ENCODE measurements at regions not wholly inside any gene's neighbourhood (a gene's known extent, or its start where the extent isn't known, plus 50 kb on each side); places are given as distances from the start of the nearest gene placed in this dataset.
"Not testable (repeated sequence)": the region's sequence is repeated elsewhere in the genome, so short reads cannot be mapped to it uniquely, and the experiment has no call there.

- H3K4me3 ChIP-seq, result no peak overlapping the region
- TF ChIP-seq CTCF (IDR thresholded peaks at IDR 0.05), result no peak
- TF ChIP-seq POLR2A (IDR thresholded peaks at IDR 0.05), result no peak
Observed at GRCh38 chr3:110015231-110015963, 678.1 kb upstream of the DPPA4 start.

GRCh38 chr3:110016235-110016815 lies 679.0 kb upstream of the DPPA4 start:
- Histone ChIP-seq H3K4me1 (no peaks in the 10 kb centered on the region), H3K4me3 (no peak overlapping the region), H3K9me3 (no peaks in the 10 kb centered on the region), H3K27me3 (no peaks in the 10 kb centered on the region), H3K36me3 (no peaks in the 10 kb centered on the region), H3K27ac (no peak overlapping the region)
- TF ChIP-seq POLR2A (IDR thresholded peaks at IDR 0.05) (no peak), CTCF (IDR thresholded peaks at IDR 0.05) (no peak)
- intact Hi-C loops (cut with DNase I; ENCODE audit: low total_unique reads), result no loop called here
- no peak for DNase-seq

More at GRCh38 chr3:110015231-110015963, 678.1 kb upstream of the DPPA4 start:
- DNase-seq, result no peak
- H3K27ac ChIP-seq, result no peak overlapping the region
- no peaks in the 10 kb centered on the region for H3K27me3 ChIP-seq
- H3K36me3 ChIP-seq, result no peaks in the 10 kb centered on the region
- no peaks in the 10 kb centered on the region for H3K9me3 ChIP-seq
- H3K4me1 ChIP-seq, result no peaks in the 10 kb centered on the region
- intact Hi-C loops (cut with DNase I; ENCODE audit: low total_unique reads), result no loop called here

DNA sequence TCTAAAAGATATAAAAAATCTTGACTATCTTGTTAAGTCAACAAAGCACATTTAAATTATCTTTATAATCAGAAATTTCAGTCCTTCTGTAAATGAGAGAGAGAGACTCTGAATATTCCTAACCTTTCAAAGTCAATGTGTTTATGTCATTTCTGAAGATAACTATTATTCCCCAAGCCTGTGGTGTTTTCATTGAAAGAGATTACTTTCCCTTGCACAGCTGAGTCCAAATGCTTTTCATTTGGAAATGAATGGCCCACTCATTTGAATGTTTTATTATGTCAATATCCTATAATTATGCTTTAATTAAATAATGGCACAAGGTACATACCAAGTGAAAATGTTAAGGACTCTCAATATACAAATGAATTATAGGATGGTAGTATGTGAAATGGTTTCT lies 680.0 kb upstream of the DPPA4 start:
- intact Hi-C loops (cut with DNase I; ENCODE audit: low total_unique reads), result no loop called here
- no peak overlapping the region for H3K4me3 ChIP-seq
- H3K27me3 ChIP-seq, result no peaks in the 10 kb centered on the region
- H3K4me1 ChIP-seq, result no peaks in the 10 kb centered on the region
- no peak overlapping the region for H3K27ac ChIP-seq
- H3K36me3 ChIP-seq, result no peaks in the 10 kb centered on the region
- TF ChIP-seq CTCF (IDR thresholded peaks at IDR 0.05), result no peak
- TF ChIP-seq POLR2A (IDR thresholded peaks at IDR 0.05), result no peak
- H3K9me3 ChIP-seq, result no peaks in the 10 kb centered on the region
- DNase-seq, result no peak

DNA sequence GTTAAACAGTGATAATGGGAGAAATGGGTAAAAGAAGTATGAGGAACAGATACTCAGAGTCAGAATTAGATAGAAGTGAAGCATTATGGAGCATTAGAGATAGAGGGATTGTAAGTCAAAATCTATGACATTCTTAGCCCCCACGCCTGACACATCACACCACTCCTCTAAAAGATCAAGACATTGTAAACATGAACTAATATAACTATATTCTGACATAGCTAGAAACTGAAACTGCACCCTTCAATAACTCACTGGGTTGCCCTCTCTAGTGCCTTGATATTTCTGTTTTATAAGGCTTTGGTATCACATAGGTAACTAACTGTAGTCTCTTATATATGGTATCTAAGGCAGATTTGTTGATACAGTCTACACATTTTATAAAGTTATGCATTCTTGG lies 684.3 kb upstream of the DPPA4 start:
- Histone ChIP-seq H3K9me3 (no peaks in the 10 kb centered on the region), H3K4me3 (no peak overlapping the region), H3K27me3 (no peaks in the 10 kb centered on the region), H3K4me1 (no peaks in the 10 kb centered on the region), H3K36me3 (no peaks in the 10 kb centered on the region), H3K27ac (no peak overlapping the region)
- TF ChIP-seq CTCF (IDR thresholded peaks at IDR 0.05) (no peak), POLR2A (IDR thresholded peaks at IDR 0.05) (no peak)
- no peak for DNase-seq
- intact Hi-C loops (cut with DNase I; ENCODE audit: low total_unique reads), result no loop called here

DNA sequence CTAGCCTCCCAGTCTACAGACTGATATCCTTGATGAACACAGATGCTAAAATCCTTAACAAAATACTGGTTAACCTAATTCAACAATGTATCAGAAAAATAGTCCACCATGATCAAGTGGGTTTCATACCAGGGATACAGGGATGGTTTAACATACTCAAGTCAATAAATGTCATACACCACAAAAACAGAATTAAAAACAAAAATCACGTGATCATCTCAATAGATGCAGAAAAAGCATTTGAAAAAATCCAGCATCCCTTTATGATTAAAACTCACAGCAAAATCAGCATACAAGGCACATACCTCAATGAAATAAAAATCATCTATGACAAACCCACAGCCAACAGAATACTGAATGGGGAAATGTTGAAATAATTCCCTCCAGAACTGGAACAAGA lies 685.7 kb upstream of the DPPA4 start:
- H3K27me3 ChIP-seq; H3K4me3 ChIP-seq; H3K27ac ChIP-seq; DNase-seq; H3K36me3 ChIP-seq; intact Hi-C loops (cut with DNase I; ENCODE audit: low total_unique reads); H3K9me3 ChIP-seq; H3K4me1 ChIP-seq: not testable (repeated sequence)

Measured in uterus (tissue), 3 donors.